Activated T-helper 1 cell treated with Interleukin-2 at 50 U/mL for 16 hours (primary cell): ENCODE measurements at regions not wholly inside any gene's neighbourhood (a gene's known extent, or its start where the extent isn't known, plus 50 kb on each side); places are given as distances from the start of the nearest gene placed in this dataset.
"Not testable (repeated sequence)": the region's sequence is repeated elsewhere in the genome, so short reads cannot be mapped to it uniquely, and the experiment has no call there.

Experiments used
- DNase-seq: peaks from one replicate; pipeline ENCODE4 v3.0.0-alpha.2; 2020; ENCODE audit warnings: low read depth

DNA sequence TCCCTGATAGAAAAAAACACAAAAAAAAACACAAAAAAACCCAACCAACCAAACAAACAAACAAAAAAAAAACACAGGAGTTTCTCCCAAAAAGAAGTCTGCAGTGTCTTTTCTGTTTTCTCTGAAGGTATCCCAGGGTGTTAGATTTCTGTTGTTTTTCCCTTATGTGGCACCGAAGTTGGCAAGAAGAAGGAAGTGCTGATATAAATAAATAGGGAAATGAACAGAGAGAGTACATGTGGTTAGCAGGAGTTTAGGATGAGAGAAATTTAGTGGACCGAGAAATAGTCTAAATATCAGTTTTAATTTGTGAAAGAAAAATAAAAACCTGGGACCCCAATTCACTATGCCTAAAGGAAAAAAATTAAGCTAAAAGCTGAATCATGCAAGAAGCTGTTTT is 287.0 kb upstream of the SGCG start:
- no peak for DNase-seq

GRCh38 chr13:22897571-22898314 is 283.0 kb upstream of the SGCG start:
- DNase-seq: no peak

GRCh38 chr13:22900416-22900951 is 280.3 kb upstream of the SGCG start:
- DNase-seq: not testable (repeated sequence)

DNA sequence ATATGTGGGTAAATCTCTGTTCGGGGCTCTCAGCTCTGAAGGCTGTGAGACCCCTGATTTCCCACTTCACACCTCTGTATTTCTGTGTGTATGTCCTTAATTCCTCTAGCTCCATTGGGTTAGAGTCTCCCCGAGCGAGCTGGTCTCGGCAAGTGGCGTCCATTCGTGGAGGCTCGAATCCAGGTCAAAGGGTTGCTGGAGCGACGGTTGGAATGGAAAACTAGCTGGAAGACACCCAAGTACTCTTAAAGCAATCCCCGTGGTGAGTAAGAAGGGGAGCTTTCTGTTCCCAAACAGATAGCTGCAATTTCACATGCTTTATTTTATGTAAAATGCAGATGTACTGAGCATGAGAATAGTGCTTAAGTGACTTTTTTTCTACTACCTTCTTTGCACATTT is 277.5 kb upstream of the SGCG start:
- DNase-seq: no peak

- no peak for DNase-seq
Observed at GRCh38 chr13:22903925-22904324, 276.9 kb upstream of the SGCG start.

DNA sequence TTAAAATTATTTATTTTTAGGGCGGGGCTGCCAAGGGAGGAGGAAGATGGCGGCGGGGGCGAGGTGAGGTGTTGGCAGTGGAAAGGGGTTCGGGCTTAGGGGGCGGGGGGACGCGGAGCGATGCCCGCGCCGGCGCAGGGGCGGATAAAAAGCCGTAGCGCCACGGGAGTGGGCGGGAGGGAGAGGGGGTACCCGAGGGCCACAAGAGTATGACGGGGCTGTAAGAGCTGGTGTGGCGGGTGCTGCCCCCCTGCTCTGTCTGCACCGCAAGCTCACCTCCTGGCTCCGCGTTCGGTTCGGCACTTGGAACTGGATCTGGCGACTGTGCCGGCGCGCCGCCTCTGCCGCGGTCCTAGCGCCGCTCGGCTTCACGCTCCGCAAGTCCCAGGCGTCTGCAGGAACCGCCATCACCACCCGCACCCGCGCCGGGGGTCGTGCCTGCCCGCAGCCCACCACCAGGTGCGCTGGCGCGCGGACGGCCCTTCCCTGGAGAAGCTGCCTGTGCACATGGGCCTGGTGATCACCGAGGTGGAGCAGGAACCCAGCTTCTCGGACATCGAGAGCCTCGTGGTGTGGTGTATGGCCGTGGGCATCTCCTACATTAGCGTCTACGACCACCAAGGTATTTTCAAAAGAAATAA is 265.2 kb upstream of the SGCG start:
- DNase-seq: no peak

- not testable (repeated sequence) for DNase-seq
Observed at GRCh38 chr13:22916276-22916675, 264.5 kb upstream of the SGCG start.

- no peak for DNase-seq
Observed at GRCh38 chr13:22925881-22926747, 254.7 kb upstream of the SGCG start.

DNA sequence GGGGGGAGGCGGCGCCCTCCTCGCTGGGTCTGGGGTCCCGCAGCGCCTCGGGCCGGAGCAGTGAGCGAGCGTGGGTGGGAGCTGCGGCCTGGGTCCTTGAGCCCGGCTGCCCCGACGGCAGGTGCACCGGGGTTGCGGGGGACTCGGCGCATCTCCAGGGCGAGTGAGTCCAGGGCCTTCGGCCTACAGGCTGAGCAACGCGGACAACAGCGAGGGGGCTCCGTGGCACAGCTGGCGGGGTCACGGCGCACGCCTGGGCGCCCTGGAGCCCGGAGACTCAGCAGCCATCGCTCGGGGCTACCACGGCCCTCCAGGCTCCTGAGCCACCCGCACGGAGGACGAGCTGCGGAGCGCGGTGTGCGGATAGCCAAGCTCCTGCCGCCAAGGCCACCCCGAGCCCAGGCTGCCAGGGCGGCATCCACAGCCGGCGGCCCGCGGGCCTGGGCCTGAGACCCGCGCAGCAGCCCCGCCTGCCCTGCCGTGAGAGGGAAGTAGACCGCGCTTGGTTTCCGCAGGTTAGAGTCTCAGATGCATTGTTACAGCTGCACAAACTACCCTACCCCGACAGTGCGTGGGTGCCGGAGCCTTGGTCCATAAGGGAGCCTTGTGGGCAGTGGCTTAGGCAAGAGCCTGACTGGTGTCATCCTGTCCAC is 253.9 kb upstream of the SGCG start:
- DNase-seq: no peak

DNA sequence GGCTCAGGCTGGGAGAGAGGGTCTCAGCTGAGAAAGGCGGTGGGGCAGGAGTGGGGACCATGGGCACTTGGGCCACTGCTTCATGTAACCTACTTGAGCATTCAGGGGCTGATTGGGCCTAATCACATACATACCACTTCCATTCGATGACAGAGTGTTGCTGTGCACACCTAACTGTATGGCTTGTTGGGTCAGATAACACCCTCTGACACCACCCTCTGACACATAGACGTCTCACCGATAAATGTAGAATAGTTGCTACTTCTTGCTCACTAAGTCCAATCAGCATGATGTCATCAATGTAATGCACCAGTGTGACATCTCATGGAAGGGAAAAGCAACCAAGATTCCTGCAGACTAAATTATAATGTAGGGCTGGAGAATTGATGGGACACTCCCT is 252.9 kb upstream of the SGCG start:
- DNase-seq: not testable (repeated sequence)

GRCh38 chr13:22929381-22930126 is 251.2 kb upstream of the SGCG start:
- DNase-seq: no peak

- no peak for DNase-seq
Observed at GRCh38 chr13:22931576-22931975, 249.2 kb upstream of the SGCG start.

- DNase-seq: not testable (repeated sequence)
Observed at GRCh38 chr13:22932632-22933412, 248.0 kb upstream of the SGCG start.

DNA sequence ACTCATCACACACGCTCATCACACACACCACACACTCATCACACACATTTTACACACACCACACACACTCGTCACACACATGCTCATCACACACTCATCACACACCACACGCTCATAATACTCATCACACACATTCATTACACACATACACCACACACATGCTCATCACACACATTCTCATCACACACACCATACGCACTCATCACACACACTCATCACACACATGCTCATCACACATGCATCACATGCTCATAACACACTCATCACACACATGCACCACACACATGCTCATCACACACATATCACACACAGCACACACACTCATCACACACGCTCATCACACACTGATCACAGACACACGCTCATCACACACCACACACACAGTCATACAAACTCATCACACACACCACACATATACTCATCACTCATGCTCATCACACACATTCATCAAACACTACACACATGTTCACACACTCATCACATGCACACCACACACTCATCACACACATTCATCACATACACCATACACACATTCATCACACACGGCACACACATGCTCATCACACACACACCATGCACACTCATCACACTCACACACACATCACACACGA is 247.1 kb upstream of the SGCG start:
- DNase-seq: no peak

DNA sequence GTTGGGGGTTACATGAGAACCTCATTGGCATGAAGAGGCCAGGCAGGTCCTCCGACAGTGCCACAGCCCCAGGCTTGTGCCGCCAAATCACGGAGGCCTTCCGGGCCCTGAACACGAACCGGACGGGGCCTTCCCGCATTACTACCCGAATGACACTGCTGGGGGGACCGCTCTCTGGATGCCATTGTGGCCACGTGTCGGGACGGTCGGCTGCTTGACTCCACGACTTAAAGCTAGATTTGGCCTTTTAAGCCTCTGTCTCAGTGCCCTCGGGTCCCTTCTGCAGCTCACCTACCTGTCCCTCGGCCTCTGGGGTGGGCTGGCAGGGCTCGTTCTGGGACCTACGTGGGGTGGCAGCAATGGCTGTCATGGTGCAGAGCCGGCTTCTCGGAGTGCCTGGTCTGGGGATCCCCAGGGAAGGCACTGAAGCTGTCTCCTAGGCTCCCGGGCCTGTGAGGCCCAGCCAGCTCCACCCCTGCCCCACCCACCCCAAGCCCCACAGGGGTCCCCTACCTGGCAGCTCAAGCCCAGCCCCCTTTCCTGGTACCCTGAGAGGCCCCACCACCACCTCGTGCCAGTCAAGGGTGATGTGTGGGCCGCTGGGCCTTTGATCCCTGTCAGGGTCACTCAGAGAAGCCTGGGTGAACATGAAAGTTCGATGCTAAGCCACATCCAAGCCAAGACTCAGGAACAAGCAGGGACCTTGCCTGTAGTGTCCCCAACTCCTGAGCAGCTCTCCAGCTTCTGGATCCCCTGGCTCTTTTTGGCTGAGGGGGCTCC is 245.8 kb upstream of the SGCG start:
- no peak for DNase-seq

GRCh38 chr13:22936228-22936627 is 244.6 kb upstream of the SGCG start:
- no peak for DNase-seq

GRCh38 chr13:22937241-22937640 is 243.5 kb upstream of the SGCG start:
- no peak for DNase-seq

- no peak for DNase-seq
Observed at GRCh38 chr13:22937953-22938352, 242.8 kb upstream of the SGCG start.

DNA sequence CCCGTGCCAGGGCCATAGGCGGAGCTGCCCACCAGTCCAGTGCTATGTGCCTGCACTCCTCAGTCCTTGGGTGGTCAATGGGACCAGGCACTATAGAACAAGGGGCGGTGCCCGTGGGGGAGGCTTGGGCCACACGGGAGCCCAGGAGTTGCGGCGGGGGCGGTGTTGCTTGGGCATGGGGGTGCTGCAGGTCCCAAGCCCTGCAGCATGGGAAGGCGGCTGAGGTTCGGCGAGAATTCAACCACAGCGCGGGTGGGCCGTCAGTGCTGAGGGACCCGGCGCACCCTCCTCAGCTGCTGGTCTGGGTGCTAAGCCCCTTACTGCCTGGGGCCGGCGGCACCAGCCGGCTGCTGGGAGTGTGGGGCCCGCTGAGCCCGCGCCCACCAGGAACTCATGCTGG is 242.2 kb upstream of the SGCG start:
- no peak for DNase-seq
